ENCODE measurements at regions not wholly inside any gene's neighbourhood (a gene's known extent, or its start where the extent isn't known, plus 50 kb on each side); places are given as distances from the start of the nearest gene placed in this dataset.

DNA sequence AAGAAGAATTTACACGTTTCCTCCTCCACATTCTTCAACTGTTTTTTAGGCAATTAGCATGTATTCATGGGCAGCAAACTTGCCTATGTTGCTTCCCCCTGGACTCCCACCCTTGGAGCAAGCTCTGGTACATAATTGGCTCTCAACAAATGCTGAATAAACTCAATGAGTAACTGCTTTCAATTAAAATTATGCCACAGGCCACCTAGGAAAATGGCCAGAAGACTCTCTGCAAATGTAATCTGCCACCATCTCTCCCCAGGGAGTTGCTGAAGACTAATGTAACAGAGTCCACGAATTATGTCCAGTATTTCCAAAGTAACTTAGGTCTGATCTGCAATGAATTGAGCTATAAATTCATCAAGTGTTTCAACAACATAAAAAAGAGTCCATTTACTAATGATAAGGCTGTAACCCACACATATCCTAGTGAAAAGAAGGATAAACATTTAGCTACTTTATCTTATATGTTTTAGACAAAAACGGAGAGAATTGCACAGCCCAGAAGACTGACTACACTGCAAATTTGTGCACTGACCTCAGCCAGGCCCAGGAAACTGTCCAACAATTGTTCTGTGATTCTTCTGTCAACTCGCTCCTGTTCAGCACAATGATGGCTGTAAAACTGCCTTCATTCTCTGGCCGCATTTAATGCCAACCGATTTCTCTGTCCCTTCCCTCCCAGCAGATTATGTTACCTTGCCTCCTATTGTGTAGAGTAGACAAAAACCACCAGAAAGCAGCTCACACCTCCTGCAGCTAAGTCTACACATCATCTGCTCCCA, 808.6 kb upstream of the ARGLU1 start:
- Histone ChIP-seq H3K56ac (ENCODE audit: insufficient read length, low read depth, low read length) (no peak overlapping the region), H3K79me2 (ENCODE audit: insufficient read depth, low read length) (no peaks in the 10 kb centered on the region), H3K4me1 (ENCODE audit: insufficient read depth, low read length) (peaks cover 3% of the 10 kb centered on the region; the same call in 1 of the 2 replicates), H3K27ac (ENCODE audit: insufficient read length, low read depth, low read length) (no peak overlapping the region), H3K18ac (ENCODE audit: insufficient read length, low read depth, low read length) (no peak overlapping the region), H4K20me1 (ENCODE audit: control insufficient read depth, insufficient read depth, insufficient read length) (no peaks in the 10 kb centered on the region), H3K9ac (ENCODE audit: extremely low read depth, insufficient read length, low read length) (no peak overlapping the region), H2BK12ac (ENCODE audit: insufficient read length, low read depth, low read length) (no peak overlapping the region), H2AK5ac (ENCODE audit: insufficient read length, low read length) (no peak overlapping the region), H4K5ac (ENCODE audit: insufficient read length, low read depth, low read length) (no peak overlapping the region), H3K27me3 (ENCODE audit: insufficient read depth, low read length) (no peaks in the 10 kb centered on the region), H2BK120ac (ENCODE audit: low read depth, low read length, poor library complexity, severe bottlenecking) (no peak overlapping the region), H3K4me2 (ENCODE audit: insufficient read depth, insufficient read length, low read length) (no peak overlapping the region), H3K9me3 (ENCODE audit: control insufficient read depth, low read depth, low read length) (no peaks in the 10 kb centered on the region), H3K79me1 (ENCODE audit: insufficient read depth, low read depth, low read length, poor library complexity, severe bottlenecking) (no peaks in the 10 kb centered on the region), H3K4ac (ENCODE audit: low read depth, low read length) (no peak overlapping the region), H4K91ac (ENCODE audit: insufficient read length, low read depth, low read length) (no peak overlapping the region), H3K23me2 (ENCODE audit: insufficient read length, low read depth, low read length, poor library complexity, severe bottlenecking) (no peaks in the 10 kb centered on the region), H2BK20ac (ENCODE audit: low read depth, low read length, poor library complexity, severe bottlenecking) (no peak overlapping the region), H3K14ac (ENCODE audit: insufficient read depth, low read length) (no peak overlapping the region), H4K8ac (replicated peaks; ENCODE audit: insufficient read length, low read depth, low read length) (no peak overlapping the region), H3K23ac (ENCODE audit: insufficient read length, low read depth, low read length) (no peak overlapping the region), H2BK15ac (ENCODE audit: low read depth, low read length) (no peak overlapping the region), H2BK5ac (ENCODE audit: insufficient read length, low read length) (no peak overlapping the region), H2AFZ (ENCODE audit: low read length) (no peak overlapping the region), H3T11ph (ENCODE audit: low read length) (no peak overlapping the region)
- H3K4me3 Mint-ChIP-seq, result no peak overlapping the region
- H3K27me3 Mint-ChIP-seq (ENCODE audit: low read depth), result no peaks in the 10 kb centered on the region; the same call in 1 of the 2 replicates
- no CpG with 5 or more reads among the region's 6 CpGs for WGBS (ENCODE audit: extremely low coverage, insufficient read length, low lambda C conversion rate)
- H3K4me1 Mint-ChIP-seq, result peaks cover 13 to 21% of the 10 kb centered on the region in 2 experiments
- no peak for DNase-seq
- H3K27ac Mint-ChIP-seq, result no peak overlapping the region; a peak in 1 of 7 replicates
- no peaks in the 10 kb centered on the region for H3K9me3 Mint-ChIP-seq
- TF ChIP-seq CTCF (conservative IDR thresholded peaks at IDR 0.05), result no peak
- H3K36me3 Mint-ChIP-seq (ENCODE audit: insufficient read depth in 1 of 3, low read depth in 3 of 3), result no peaks in the 10 kb centered on the region

All from H9 (cell line).